Progenitor cell of endocrine pancreas (in vitro differentiated cells): ENCODE measurements at regions not wholly inside any gene's neighbourhood (a gene's known extent, or its start where the extent isn't known, plus 50 kb on each side); places are given as distances from the start of the nearest gene placed in this dataset.

Source experiments
- DNase-seq: peaks from one replicate; pipeline ENCODE4 v3.0.0; 2021; ENCODE audit warnings: low spot score; ENCODE audit not compliant: unreplicated experiment
- H3K27ac Mint-ChIP-seq: 2 replicates; pipeline ENCODE4 v1.8.0; 2021; ENCODE audit warnings: mild to moderate bottlenecking, moderate library complexity, mixed read lengths
- H3K27me3 Mint-ChIP-seq: 2 replicates; pipeline ENCODE4 v1.8.0; 2021; ENCODE audit warnings: mixed read lengths
- H3K36me3 Mint-ChIP-seq: 2 replicates; pipeline ENCODE4 v1.8.0; 2022; ENCODE audit warnings: mixed read lengths; ENCODE audit not compliant: insufficient read depth
- H3K4me1 Mint-ChIP-seq: 2 replicates; pipeline ENCODE4 v1.8.0; 2021; ENCODE audit warnings: low read depth, mixed read lengths
- H3K4me3 Mint-ChIP-seq: 2 replicates; pipeline ENCODE4 v1.8.0; 2021; ENCODE audit warnings: low read depth, mild to moderate bottlenecking, moderate library complexity, mixed read lengths
- H3K9me3 Mint-ChIP-seq: 2 replicates; pipeline ENCODE4 v1.8.0; 2021; ENCODE audit warnings: low read depth, mixed read lengths
- CTCF ChIP-seq: fragments of 200-600 bp; sonication (generic); IDR thresholded peaks from one replicate; pipeline ENCODE4 v1.5.0; 2021; ENCODE audit warnings: antibody characterized with exemption, mild to moderate bottlenecking; ENCODE audit not compliant: unreplicated experiment

- H3K4me1 Mint-ChIP-seq, result peaks cover 66% of the 10 kb centered on the region
Observed at GRCh38 chr18:54767098-54767497, 61.2 kb upstream of the RAB27B start.

GRCh38 chr18:54769526-54770464 is 58.5 kb upstream of the RAB27B start:
- H3K36me3 Mint-ChIP-seq, result no peaks in the 10 kb centered on the region
- peaks cover 4% of the 10 kb centered on the region for H3K9me3 Mint-ChIP-seq
- DNase-seq, result no peak
- peaks cover 53% of the 10 kb centered on the region for H3K4me1 Mint-ChIP-seq
- peak overlapping the region; percentile 28 for H3K27ac Mint-ChIP-seq
- no peak for TF ChIP-seq CTCF
- no peaks in the 10 kb centered on the region for H3K27me3 Mint-ChIP-seq
- no peak overlapping the region for H3K4me3 Mint-ChIP-seq

More at GRCh38 chr18:54767098-54767497, 61.2 kb upstream of the RAB27B start:
- H3K27ac Mint-ChIP-seq, result peak overlapping the region; percentile 95
- no peaks in the 10 kb centered on the region for H3K36me3 Mint-ChIP-seq
- peaks cover 4% of the 10 kb centered on the region for H3K9me3 Mint-ChIP-seq
- TF ChIP-seq CTCF, result no peak
- H3K4me3 Mint-ChIP-seq, result no peak overlapping the region
- H3K27me3 Mint-ChIP-seq, result no peaks in the 10 kb centered on the region
- DNase-seq, result no peak

GRCh38 chr18:54772056-54772455 is 56.2 kb upstream of the RAB27B start:
- H3K27me3 Mint-ChIP-seq, result no peaks in the 10 kb centered on the region
- no peak overlapping the region for H3K4me3 Mint-ChIP-seq
- no peak for TF ChIP-seq CTCF
- peaks cover 46% of the 10 kb centered on the region for H3K4me1 Mint-ChIP-seq
- no peaks in the 10 kb centered on the region for H3K36me3 Mint-ChIP-seq
- DNase-seq, result no peak
- H3K9me3 Mint-ChIP-seq, result peaks cover 4% of the 10 kb centered on the region
- H3K27ac Mint-ChIP-seq, result no peak overlapping the region

- H3K27ac Mint-ChIP-seq, result no peak overlapping the region
- H3K27me3 Mint-ChIP-seq, result no peaks in the 10 kb centered on the region
- H3K9me3 Mint-ChIP-seq, result peaks cover 7% of the 10 kb centered on the region
- H3K36me3 Mint-ChIP-seq, result no peaks in the 10 kb centered on the region
- no peak overlapping the region for H3K4me3 Mint-ChIP-seq
- TF ChIP-seq CTCF, result no peak
- no peak for DNase-seq
- H3K4me1 Mint-ChIP-seq, result peaks cover 38% of the 10 kb centered on the region
Observed at GRCh38 chr18:54774423-54774822, 53.9 kb upstream of the RAB27B start.

DNA sequence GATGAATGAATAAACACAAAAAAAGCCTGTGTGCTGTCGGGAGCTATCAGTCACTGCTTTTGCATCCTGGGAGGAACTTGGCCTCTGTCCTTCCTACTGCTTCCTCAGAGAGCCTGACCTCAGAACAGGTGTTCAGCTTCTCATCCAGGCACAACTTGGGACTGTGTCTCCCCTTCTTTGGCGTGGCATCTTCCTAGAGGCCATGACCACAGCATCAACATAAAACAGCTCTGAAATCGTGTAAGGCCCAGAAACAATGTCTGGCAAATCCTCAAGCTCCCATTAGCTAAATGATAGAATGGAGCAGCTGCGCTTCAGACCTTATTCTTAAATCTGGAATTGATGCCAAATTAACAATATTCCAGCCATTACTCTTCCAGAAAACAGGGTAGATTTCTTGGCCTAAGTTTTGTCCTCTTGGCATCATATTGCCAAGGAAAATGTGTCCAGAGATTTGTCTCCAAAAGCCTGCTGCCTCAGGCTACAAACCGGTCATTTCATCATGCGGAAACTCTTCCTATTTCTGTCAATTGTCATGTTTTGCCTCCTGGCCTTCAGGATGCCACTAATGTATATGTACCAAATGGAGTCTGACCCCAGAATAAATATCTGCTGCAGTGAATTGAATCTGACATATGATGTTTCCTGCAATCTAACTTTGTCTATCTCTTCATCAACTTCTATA is 53.2 kb upstream of the RAB27B start:
- H3K4me1 Mint-ChIP-seq, result peaks cover 38% of the 10 kb centered on the region
- no peak for TF ChIP-seq CTCF
- peak overlapping the region; percentile 10 for H3K27ac Mint-ChIP-seq

More for the DNA sequence above, 53.2 kb upstream of the RAB27B start:
- no peak for DNase-seq
- Mint-ChIP-seq H3K4me3 (no peak overlapping the region), H3K9me3 (peaks cover 7% of the 10 kb centered on the region), H3K27me3 (no peaks in the 10 kb centered on the region), H3K36me3 (no peaks in the 10 kb centered on the region)
